Stimulated activated memory B cell treated with anti-CD40 and anti-IgM and Interleukin-4, amounts not matched to agents 10 μg/mL and 1 μg/mL and 100 μg/mL, for 72 hours (primary cell): ENCODE measurements at regions not wholly inside any gene's neighbourhood (a gene's known extent, or its start where the extent isn't known, plus 50 kb on each side); places are given as distances from the start of the nearest gene placed in this dataset.
A peak's percentile ranks its signal among the peaks of the same experiment; 100 is the strongest.

ENCODE experiments used
- ATAC-seq: fragments of 150-1000 bp; cut with Tn5 transposase; 2 replicates; pipeline ENCODE4 v1.10.0; 2021
- H3K27ac Mint-ChIP-seq: one replicate; pipeline ENCODE4 v1.8.0; 2022; ENCODE audit warnings: mild to moderate bottlenecking, mixed read lengths
- H3K27me3 Mint-ChIP-seq: one replicate; pipeline ENCODE4 v1.8.0; 2022; ENCODE audit warnings: mixed read lengths
- H3K36me3 Mint-ChIP-seq: one replicate; pipeline ENCODE4 v1.8.0; 2022; ENCODE audit warnings: mixed read lengths
- H3K4me1 Mint-ChIP-seq: one replicate; pipeline ENCODE4 v1.8.0; 2022; ENCODE audit warnings: mixed read lengths
- H3K4me3 Mint-ChIP-seq: one replicate; pipeline ENCODE4 v1.8.0; 2022; ENCODE audit warnings: mild to moderate bottlenecking, moderate library complexity, mixed read lengths
- H3K9me3 Mint-ChIP-seq: one replicate; pipeline ENCODE4 v1.8.0; 2022; ENCODE audit warnings: mixed read lengths

- H3K9me3 Mint-ChIP-seq, result no peaks in the 10 kb centered on the region
- H3K4me1 Mint-ChIP-seq, result peaks cover 36% of the 10 kb centered on the region
- no peak overlapping the region for H3K27ac Mint-ChIP-seq
- H3K4me3 Mint-ChIP-seq, result no peak overlapping the region
- ATAC-seq, result no peak
- H3K36me3 Mint-ChIP-seq, result peaks cover 36% of the 10 kb centered on the region
- no peaks in the 10 kb centered on the region for H3K27me3 Mint-ChIP-seq
Measured at GRCh38 chr14:71582705-71583104, 349.5 kb upstream of the RGS6 start.

GRCh38 chr14:71583194-71583593, 349.0 kb upstream of the RGS6 start:
- H3K27me3 Mint-ChIP-seq, result no peaks in the 10 kb centered on the region
- no peak overlapping the region for H3K27ac Mint-ChIP-seq
- H3K4me1 Mint-ChIP-seq, result peaks cover 34% of the 10 kb centered on the region
- ATAC-seq, result no peak
- H3K36me3 Mint-ChIP-seq, result peaks cover 37% of the 10 kb centered on the region
- no peak overlapping the region for H3K4me3 Mint-ChIP-seq
- H3K9me3 Mint-ChIP-seq, result no peaks in the 10 kb centered on the region

- Mint-ChIP-seq H3K36me3 (peaks cover 38% of the 10 kb centered on the region), H3K27ac (no peak overlapping the region)
- ATAC-seq, result no peak
Measured at GRCh38 chr14:71583705-71584104, 348.5 kb upstream of the RGS6 start.

DNA sequence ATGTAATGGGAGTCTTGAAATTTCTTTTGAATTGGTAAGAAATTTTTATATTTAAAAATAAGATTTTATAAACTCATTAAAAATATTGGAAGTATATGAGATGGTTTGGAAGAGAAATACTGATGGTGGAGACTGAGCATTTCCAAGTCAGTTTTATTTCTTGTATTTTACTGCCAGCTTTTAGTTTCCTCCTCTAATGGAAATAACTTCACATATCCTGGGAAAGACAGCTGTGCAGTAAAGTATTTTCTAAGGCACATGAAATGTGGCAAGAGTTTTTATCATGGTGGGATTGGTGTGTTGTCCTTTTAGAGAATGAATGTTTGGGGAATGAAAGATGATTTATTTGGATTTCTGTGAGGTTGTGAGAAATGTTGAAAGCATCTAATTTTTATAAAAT, 346.9 kb upstream of the RGS6 start:
- no peak for ATAC-seq
- peaks cover 43% of the 10 kb centered on the region for H3K36me3 Mint-ChIP-seq
- H3K4me3 Mint-ChIP-seq, result no peak overlapping the region
- no peaks in the 10 kb centered on the region for H3K9me3 Mint-ChIP-seq
- peak overlapping the region; percentile 42 for H3K27ac Mint-ChIP-seq
- H3K4me1 Mint-ChIP-seq, result peaks cover 29% of the 10 kb centered on the region
- no peaks in the 10 kb centered on the region for H3K27me3 Mint-ChIP-seq

More at GRCh38 chr14:71583705-71584104, 348.5 kb upstream of the RGS6 start:
- Mint-ChIP-seq H3K4me1 (peaks cover 31% of the 10 kb centered on the region), H3K4me3 (no peak overlapping the region), H3K9me3 (no peaks in the 10 kb centered on the region), H3K27me3 (no peaks in the 10 kb centered on the region)

GRCh38 chr14:71586131-71586897, 345.9 kb upstream of the RGS6 start:
- no peak for ATAC-seq
- Mint-ChIP-seq H3K27ac (no peak overlapping the region), H3K9me3 (no peaks in the 10 kb centered on the region), H3K4me3 (no peak overlapping the region), H3K27me3 (no peaks in the 10 kb centered on the region), H3K36me3 (peaks cover 43% of the 10 kb centered on the region), H3K4me1 (peaks cover 28% of the 10 kb centered on the region)

- no peaks in the 10 kb centered on the region for H3K27me3 Mint-ChIP-seq
- H3K36me3 Mint-ChIP-seq, result peaks cover 43% of the 10 kb centered on the region
- ATAC-seq, result no peak
- no peak overlapping the region for H3K27ac Mint-ChIP-seq
- no peaks in the 10 kb centered on the region for H3K9me3 Mint-ChIP-seq
- peaks cover 22% of the 10 kb centered on the region for H3K4me1 Mint-ChIP-seq
- H3K4me3 Mint-ChIP-seq, result no peak overlapping the region
Measured at GRCh38 chr14:71588028-71588427, 344.2 kb upstream of the RGS6 start.

- H3K27ac Mint-ChIP-seq, result no peak overlapping the region
- no peak overlapping the region for H3K4me3 Mint-ChIP-seq
- H3K9me3 Mint-ChIP-seq, result no peaks in the 10 kb centered on the region
- H3K36me3 Mint-ChIP-seq, result peaks cover 40% of the 10 kb centered on the region
- H3K4me1 Mint-ChIP-seq, result peaks cover 18% of the 10 kb centered on the region
- no peak for ATAC-seq
- H3K27me3 Mint-ChIP-seq, result no peaks in the 10 kb centered on the region
Measured at GRCh38 chr14:71588576-71589215, 343.5 kb upstream of the RGS6 start.

DNA sequence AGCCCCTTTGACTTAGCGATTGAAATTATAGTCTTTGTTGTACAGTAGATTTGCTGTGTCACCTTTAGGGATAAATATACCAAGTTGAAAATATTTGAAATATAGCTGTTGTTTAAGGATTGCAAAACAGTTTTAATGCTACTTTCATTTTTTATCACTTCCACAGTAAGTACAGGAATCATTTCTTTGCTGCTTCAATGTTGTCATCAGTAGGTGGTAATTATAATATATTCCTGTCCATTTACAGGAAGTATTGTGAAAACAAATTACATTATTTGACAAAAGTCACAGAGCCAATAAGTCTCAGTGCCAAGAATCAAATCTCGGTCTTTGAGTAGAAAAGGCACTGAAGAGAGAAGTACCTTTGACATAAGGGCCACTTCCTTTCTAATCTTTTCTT, 342.6 kb upstream of the RGS6 start:
- Mint-ChIP-seq H3K27ac (no peak overlapping the region), H3K4me1 (peaks cover 16% of the 10 kb centered on the region), H3K36me3 (peaks cover 36% of the 10 kb centered on the region)

GRCh38 chr14:71590131-71590530, 342.1 kb upstream of the RGS6 start:
- H3K4me1 Mint-ChIP-seq, result peaks cover 16% of the 10 kb centered on the region
- H3K36me3 Mint-ChIP-seq, result peaks cover 33% of the 10 kb centered on the region
- no peaks in the 10 kb centered on the region for H3K9me3 Mint-ChIP-seq
- H3K27me3 Mint-ChIP-seq, result no peaks in the 10 kb centered on the region
- H3K4me3 Mint-ChIP-seq, result no peak overlapping the region
- H3K27ac Mint-ChIP-seq, result no peak overlapping the region
- no peak for ATAC-seq

More for the DNA sequence above, 342.6 kb upstream of the RGS6 start:
- Mint-ChIP-seq H3K4me3 (no peak overlapping the region), H3K9me3 (no peaks in the 10 kb centered on the region), H3K27me3 (no peaks in the 10 kb centered on the region)
- ATAC-seq, result no peak

DNA sequence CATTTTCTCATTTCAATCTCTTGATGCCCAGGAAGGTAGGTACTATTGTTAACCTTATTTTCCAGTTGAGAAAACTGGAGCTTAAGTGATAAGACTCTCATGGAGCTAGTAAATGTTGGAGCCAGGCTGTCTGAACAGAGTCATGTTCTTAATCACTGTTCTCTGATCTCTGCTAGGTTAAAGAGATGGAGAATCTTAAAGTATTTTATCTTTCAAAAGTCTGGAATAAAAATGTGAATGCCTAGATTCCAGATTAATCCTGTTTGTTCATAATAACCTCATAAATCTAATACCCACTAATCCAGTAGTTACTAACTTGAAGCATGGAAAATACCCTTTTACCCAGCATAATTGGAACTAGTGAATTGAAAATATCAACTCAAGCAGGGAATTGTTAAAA, 341.0 kb upstream of the RGS6 start:
- Mint-ChIP-seq H3K27ac (no peak overlapping the region), H3K4me1 (peaks cover 11% of the 10 kb centered on the region), H3K36me3 (peaks cover 41% of the 10 kb centered on the region), H3K4me3 (no peak overlapping the region), H3K9me3 (no peaks in the 10 kb centered on the region), H3K27me3 (no peaks in the 10 kb centered on the region)
- no peak for ATAC-seq

DNA sequence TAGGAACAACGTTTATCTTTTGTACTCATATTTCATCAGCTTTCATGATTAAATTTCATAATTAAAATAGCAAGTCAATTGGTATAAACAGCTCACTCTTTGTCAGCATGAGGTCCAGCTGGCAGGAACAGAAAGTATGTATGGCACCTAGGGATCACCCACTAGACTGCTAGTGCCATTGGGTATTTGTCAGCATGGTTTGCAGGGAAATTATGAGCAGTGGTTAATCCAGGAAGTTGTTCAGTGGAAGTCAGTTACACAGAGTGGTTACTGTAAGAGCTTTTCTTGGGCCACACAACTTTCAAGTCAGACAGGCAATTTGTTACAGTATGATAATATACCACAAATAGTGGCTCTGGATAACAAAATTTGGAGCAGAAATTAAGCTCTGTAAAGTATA, 340.3 kb upstream of the RGS6 start:
- H3K4me1 Mint-ChIP-seq, result peaks cover 10% of the 10 kb centered on the region
- ATAC-seq, result no peak

GRCh38 chr14:71592361-71592760, 339.9 kb upstream of the RGS6 start:
- no peak overlapping the region for H3K4me3 Mint-ChIP-seq
- ATAC-seq, result no peak

More for the DNA sequence above, 340.3 kb upstream of the RGS6 start:
- Mint-ChIP-seq H3K9me3 (no peaks in the 10 kb centered on the region), H3K4me3 (no peak overlapping the region), H3K27ac (no peak overlapping the region), H3K27me3 (no peaks in the 10 kb centered on the region), H3K36me3 (peaks cover 40% of the 10 kb centered on the region)

DNA sequence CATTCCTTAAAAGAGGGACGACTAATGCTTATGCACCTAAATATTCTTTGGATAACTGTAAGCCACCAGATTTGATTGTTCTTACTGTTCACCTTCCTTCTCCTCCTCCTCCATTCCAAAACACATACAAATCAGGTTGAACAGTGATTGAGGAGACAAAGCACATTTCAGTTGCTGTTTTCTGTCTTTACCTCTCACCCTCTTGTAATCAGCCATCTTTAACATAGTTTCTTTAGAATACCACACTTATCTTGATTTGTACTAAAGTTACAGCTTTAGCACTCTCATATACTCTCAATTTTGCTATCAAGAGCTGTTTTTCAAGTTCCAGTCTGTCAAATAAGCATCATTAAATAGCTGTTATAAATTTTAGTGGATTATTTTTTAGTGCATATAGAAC, 338.3 kb upstream of the RGS6 start:
- peaks cover 26% of the 10 kb centered on the region for H3K4me1 Mint-ChIP-seq
- no peak for ATAC-seq
- H3K27me3 Mint-ChIP-seq, result no peaks in the 10 kb centered on the region
- peaks cover 3% of the 10 kb centered on the region for H3K9me3 Mint-ChIP-seq
- H3K36me3 Mint-ChIP-seq, result peaks cover 43% of the 10 kb centered on the region
- no peak overlapping the region for H3K4me3 Mint-ChIP-seq
- H3K27ac Mint-ChIP-seq, result no peak overlapping the region

More at GRCh38 chr14:71592361-71592760, 339.9 kb upstream of the RGS6 start:
- Mint-ChIP-seq H3K27ac (no peak overlapping the region), H3K4me1 (peaks cover 14% of the 10 kb centered on the region), H3K9me3 (no peaks in the 10 kb centered on the region), H3K27me3 (no peaks in the 10 kb centered on the region), H3K36me3 (peaks cover 43% of the 10 kb centered on the region)

GRCh38 chr14:71594821-71595220, 337.4 kb upstream of the RGS6 start:
- Mint-ChIP-seq H3K36me3 (peaks cover 46% of the 10 kb centered on the region), H3K27ac (no peak overlapping the region), H3K4me3 (no peak overlapping the region), H3K27me3 (no peaks in the 10 kb centered on the region), H3K4me1 (peaks cover 27% of the 10 kb centered on the region), H3K9me3 (peaks cover 3% of the 10 kb centered on the region)
- no peak for ATAC-seq

DNA sequence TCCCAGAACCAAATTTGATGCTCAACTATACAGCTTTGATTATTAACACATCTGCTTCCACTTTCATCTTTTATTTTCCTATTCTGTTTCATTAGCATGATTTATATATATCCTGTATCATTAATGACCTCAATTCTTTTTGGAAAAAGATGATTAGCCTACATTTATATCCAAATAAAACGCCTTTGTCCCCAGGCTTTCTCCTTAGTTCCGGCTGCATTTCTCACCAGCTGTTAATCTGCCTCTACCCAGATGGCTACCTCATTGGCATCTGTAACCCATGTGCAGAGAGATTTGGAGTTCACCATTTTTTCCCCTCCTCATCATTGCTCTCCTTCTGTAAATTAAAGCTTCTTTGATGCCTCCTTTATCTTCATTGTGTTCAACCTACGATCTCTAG, 336.8 kb upstream of the RGS6 start:
- H3K27ac Mint-ChIP-seq, result no peak overlapping the region
- H3K9me3 Mint-ChIP-seq, result peaks cover 8% of the 10 kb centered on the region
- H3K36me3 Mint-ChIP-seq, result peaks cover 52% of the 10 kb centered on the region
- ATAC-seq, result no peak
- peaks cover 27% of the 10 kb centered on the region for H3K4me1 Mint-ChIP-seq
- no peak overlapping the region for H3K4me3 Mint-ChIP-seq
- no peaks in the 10 kb centered on the region for H3K27me3 Mint-ChIP-seq
